OCI-LY7 (cell line): ENCODE measurements at regions not wholly inside any gene's neighbourhood (a gene's known extent, or its start where the extent isn't known, plus 50 kb on each side); places are given as distances from the start of the nearest gene placed in this dataset.

ENCODE experiments used
- BruUV-seq: library from RNA; stranded (reverse); fragments of 400-500 nt; replicated peaks from 2 replicates; lab custom pipeline; 2021; lab: Mats Ljungman, UMichigan
- CTCF ChIA-PET: fragments of 300-600 bp; sonication (Branson Sonifier 250); formaldehyde crosslinking; loops from one replicate; lab custom pipeline; 2022; ENCODE audit warnings: antibody characterized with exemption; ENCODE audit not compliant: unreplicated experiment; lab: Charles Lee
- POLR2A ChIA-PET: fragments of 300-600 bp; sonication (Branson Sonifier 250); formaldehyde crosslinking; loops from one replicate; lab custom pipeline; 2022; ENCODE audit warnings: antibody characterized with exemption; lab: Charles Lee
- DNase-seq: peaks from one replicate; pipeline ENCODE4 v3.0.0-alpha.2; 2015; ENCODE audit warnings: low spot score
- H2AFZ ChIP-seq: fragments of 200-600 bp; sonication (generic), shearing (Covaris generic); 2 replicates; pipeline ENCODE4 v1.6.1; 2014; ENCODE audit warnings: mild to moderate bottlenecking, antibody characterized with exemption, low read length, moderate library complexity
- H3K27ac ChIP-seq: fragments of 200-600 bp; sonication (generic); 2 replicates; pipeline ENCODE4 v1.5.1; 2014; ENCODE audit warnings: mixed run types, low read depth, mild to moderate bottlenecking, moderate library complexity, low read length, inconsistent platforms; ENCODE audit not compliant: poor library complexity, severe bottlenecking
- H3K36me3 ChIP-seq: fragments of 200-600 bp; sonication (generic); 2 replicates; pipeline ENCODE4 v1.6.1; 2014; ENCODE audit warnings: mild to moderate bottlenecking, antibody characterized with exemption, low read length, moderate library complexity, mixed read lengths; ENCODE audit not compliant: insufficient read depth
- H3K4me1 ChIP-seq: fragments of 200-600 bp; sonication (generic); 2 replicates; pipeline ENCODE4 v1.5.1; 2014; ENCODE audit warnings: mild to moderate bottlenecking, low read length; ENCODE audit not compliant: insufficient read depth, poor library complexity, severe bottlenecking
- H3K4me2 ChIP-seq: fragments of 200-600 bp; sonication (generic); 2 replicates; pipeline ENCODE4 v1.6.1; 2014; ENCODE audit warnings: mild to moderate bottlenecking, low read length
- H3K4me3 ChIP-seq: fragments of 200-600 bp; sonication (generic); 2 replicates; pipeline ENCODE4 v1.5.1; 2014; ENCODE audit warnings: mild to moderate bottlenecking, low read depth, low read length; ENCODE audit not compliant: poor library complexity, severe bottlenecking
- H3K79me2 ChIP-seq: fragments of 200-600 bp; sonication (generic); 2 replicates; pipeline ENCODE4 v1.6.1; 2016; ENCODE audit warnings: low read depth, mild to moderate bottlenecking, low read length, moderate library complexity, mixed read lengths; ENCODE audit not compliant: insufficient read depth
- H3K9me2 ChIP-seq: fragments of 200-600 bp; sonication (generic); 2 replicates; pipeline ENCODE4 v1.6.1; 2016; ENCODE audit warnings: mild to moderate bottlenecking, low read length, mixed read lengths; ENCODE audit not compliant: insufficient read depth
- H3K9me3 ChIP-seq: fragments of 200-600 bp; sonication (generic); 2 replicates; pipeline ENCODE4 v1.6.1; 2014; ENCODE audit warnings: mild to moderate bottlenecking, mixed run types, low read length, mixed read lengths
- H4K20me1 ChIP-seq: fragments of 200-600 bp; sonication (generic); 2 replicates; pipeline ENCODE4 v1.6.1; 2014; ENCODE audit warnings: mild to moderate bottlenecking, antibody characterized with exemption, low read length, moderate library complexity, mixed read lengths; ENCODE audit not compliant: insufficient read depth
- CTCF ChIP-seq: fragments of 200-600 bp; sonication (generic); conservative IDR thresholded peaks from 2 replicates; pipeline ENCODE4 v1.5.1; 2014; ENCODE audit warnings: mild to moderate bottlenecking, antibody characterized with exemption, low read length, moderate library complexity, mixed read lengths
- EZH2phosphoT487 ChIP-seq: fragments of 200-600 bp; sonication (generic); IDR thresholded peaks from 2 replicates; pipeline ENCODE4 v1.6.1; 2018; ENCODE audit warnings: low read depth, borderline replicate concordance, mild to moderate bottlenecking, mixed run types, antibody characterized with exemption, low read length, moderate library complexity, mixed read lengths
- intact Hi-C: fragments of 100-400 bp; cut with micrococcal nuclease; formaldehyde crosslinking; loops from one replicate; pipeline ENCODE4 v1.10.0; 2022; ENCODE audit not compliant: unreplicated experiment

GRCh38 chr1:166507347-166507746, 331.9 kb upstream of the POGK start:
- no peak overlapping the region for H3K4me2 ChIP-seq
- H3K79me2 ChIP-seq, result no peaks in the 10 kb centered on the region
- H4K20me1 ChIP-seq, result no peaks in the 10 kb centered on the region
- no peak for DNase-seq
- BruUV-seq, result no TSS peak
- H3K9me3 ChIP-seq, result no peaks in the 10 kb centered on the region
- no peak overlapping the region for H3K4me3 ChIP-seq
- H2AFZ ChIP-seq, result no peak overlapping the region
- ChIA-PET POLR2A (interaction anchor here (0.7 to 1.4 kb wide), 3 partner anchors 8 to 82 kb away, joined by 3 to 4 read pairs (median 3); no protein-coding TSS in a partner anchor), CTCF (no interaction called here)
- H3K9me2 ChIP-seq, result no peaks in the 10 kb centered on the region
- TF ChIP-seq EZH2phosphoT487 (no peak), CTCF (no peak)
- H3K27ac ChIP-seq, result no peak overlapping the region
- H3K4me1 ChIP-seq, result no peaks in the 10 kb centered on the region
- intact Hi-C loops, result no loop called here
- no peaks in the 10 kb centered on the region for H3K36me3 ChIP-seq

GRCh38 chr1:166511761-166512160, 327.5 kb upstream of the POGK start:
- H2AFZ ChIP-seq, result no peak overlapping the region
- CTCF ChIA-PET, result no interaction called here

More at GRCh38 chr1:166511761-166512160, 327.5 kb upstream of the POGK start:
- intact Hi-C loops, result no loop called here
- H3K27ac ChIP-seq, result no peak overlapping the region
- no TSS peak for BruUV-seq
- H3K36me3 ChIP-seq, result no peaks in the 10 kb centered on the region
- POLR2A ChIA-PET, result no interaction called here
- H4K20me1 ChIP-seq, result no peaks in the 10 kb centered on the region
- no peaks in the 10 kb centered on the region for H3K79me2 ChIP-seq
- no peak overlapping the region for H3K4me3 ChIP-seq
- DNase-seq, result no peak
- TF ChIP-seq EZH2phosphoT487 (no peak), CTCF (no peak)
- H3K4me2 ChIP-seq, result no peak overlapping the region
- no peaks in the 10 kb centered on the region for H3K9me2 ChIP-seq
- no peaks in the 10 kb centered on the region for H3K4me1 ChIP-seq
- no peaks in the 10 kb centered on the region for H3K9me3 ChIP-seq
